K562 (cell line): ENCODE measurements at regions not wholly inside any gene's neighbourhood (a gene's known extent, or its start where the extent isn't known, plus 50 kb on each side); places are given as distances from the start of the nearest gene placed in this dataset.
A peak's percentile ranks its signal among the peaks of the same experiment; 100 is the strongest.

Source experiments
- ATAC-seq: fragments of 200-7000 bp; cut with Tn5 transposase; 3 replicates; pipeline ENCODE4 v1.9.1; 2020; ENCODE audit warnings: moderate library complexity
- BruUV-seq: library from RNA; stranded (reverse); fragments of 400-500 nt; replicated peaks from 2 replicates; lab custom pipeline; 2021; lab: Mats Ljungman, UMichigan
- CTCF ChIA-PET: fragments of 300-600 bp; formaldehyde crosslinking; extraction: SDS; loops from one replicate; lab custom pipeline; 2021; ENCODE audit warnings: low intra/inter-chr PET ratio; lab: Yijun Ruan, JAX
- POLR2A ChIA-PET: fragments of 300-600, 350-650 bp; sonication (Branson Sonifier 250); formaldehyde crosslinking; extraction: SDS; loops from one replicate; lab custom pipeline; 2021; ENCODE audit warnings: antibody characterized with exemption, inconsistent platforms; lab: Yijun Ruan, JAX
- DNase-seq, 4 experiments: peaks; one replicate each; pipeline versions ENCODE4 v3.0.0 to v3.0.0-alpha.2; 2011 to 2018; ENCODE audit warnings: low spot score in 3 of 4, mixed read lengths in 3 of 4; ENCODE audit errors: extremely low read depth in 1 of 4
- FAIRE-seq: peaks from 2 replicates; lab custom pipeline; 2011; peaks lifted over from hg19 to GRCh38; lab: Jason Lieb, UNC
- H2AFZ ChIP-seq: 2 replicates; pipeline ENCODE4 v1.6.0; 2011; ENCODE audit warnings: low read depth, low read length, control low read depth, inconsistent platforms
- H3K27ac ChIP-seq: fragments of 200-600 bp; 3 replicates; pipeline ENCODE4 v1.8.0; 2011; ENCODE audit warnings: low read depth, mild to moderate bottlenecking, control low read depth, inconsistent platforms, low read length, moderate library complexity, mixed read lengths; ENCODE audit errors: extremely low read depth
- H3K27me3 ChIP-seq, 2 experiments: fragments of 300-600 bp in 1 of 2; 2 replicates in 1 of 2; 3 replicates in 1 of 2; pipeline versions ENCODE4 v1.6.0 to v1.8.0; 2011; ENCODE audit warnings: inconsistent platforms in 2 of 2, low read length in 2 of 2, mild to moderate bottlenecking in 1 of 2, mixed read lengths in 1 of 2, moderate library complexity in 1 of 2; ENCODE audit not compliant: control insufficient read depth in 2 of 2, insufficient read depth in 2 of 2
- H3K36me3 ChIP-seq: fragments of 300-600 bp; 3 replicates; pipeline ENCODE4 v1.8.0; 2011; ENCODE audit warnings: mild to moderate bottlenecking, low read length, inconsistent platforms; ENCODE audit not compliant: control insufficient read depth, insufficient read depth
- H3K4me1 ChIP-seq, 2 experiments: fragments of 200-600 bp in 1 of 2; replicated peaks in 1 of 2; 2 replicates in 1 of 2; 3 replicates in 1 of 2; pipeline versions ENCODE4 v1.5.1 to v1.8.0; 2011; ENCODE audit warnings: inconsistent platforms in 2 of 2, low read length in 2 of 2, mild to moderate bottlenecking in 1 of 2, mixed read lengths in 1 of 2, moderate library complexity in 1 of 2; ENCODE audit not compliant: control insufficient read depth in 2 of 2, insufficient read depth in 2 of 2
- H3K4me2 ChIP-seq: 2 replicates; pipeline ENCODE4 v1.6.1; 2011; ENCODE audit warnings: low read length, control low read depth, inconsistent platforms, mixed read lengths; ENCODE audit not compliant: insufficient read depth
- H3K4me3 ChIP-seq: fragments of 200-600 bp; sonication (generic), shearing (Covaris generic); 2 replicates; pipeline ENCODE4 v1.5.1; 2016; ENCODE audit warnings: control low read depth, inconsistent platforms
- H3K79me2 ChIP-seq: fragments of 200-600 bp; 3 replicates; pipeline ENCODE4 v1.8.0; 2011; ENCODE audit warnings: low read length, inconsistent platforms; ENCODE audit not compliant: control insufficient read depth, insufficient read depth
- H3K9ac ChIP-seq, 2 experiments: 2 replicates each; pipeline versions ENCODE4 v1.6.0 to v1.6.1; 2011; ENCODE audit warnings: low read depth in 2 of 2, low read length in 2 of 2, control low read depth in 1 of 2, inconsistent platforms in 1 of 2, mild to moderate bottlenecking in 1 of 2, mixed read lengths in 1 of 2; ENCODE audit not compliant: insufficient read depth in 1 of 2
- H3K9me1 ChIP-seq: one replicate; pipeline ENCODE4 v1.6.0; 2011; ENCODE audit warnings: inconsistent platforms, mild to moderate bottlenecking, low read length, moderate library complexity; ENCODE audit not compliant: control insufficient read depth, insufficient read depth
- H3K9me3 ChIP-seq: replicated peaks from 2 replicates; pipeline ENCODE4 v1.5.1; 2011; ENCODE audit warnings: low read depth, low read length, inconsistent platforms; ENCODE audit not compliant: control insufficient read depth, insufficient read depth
- H4K20me1 ChIP-seq: replicated peaks from 2 replicates; pipeline ENCODE4 v1.6.1; 2011; ENCODE audit warnings: low read length, inconsistent platforms, mixed read lengths; ENCODE audit not compliant: control insufficient read depth, insufficient read depth
- BRF1 ChIP-seq: IDR thresholded peaks from 3 replicates; pipeline ENCODE4 v1.6.1; 2011; ENCODE audit warnings: borderline replicate concordance, mild to moderate bottlenecking; ENCODE audit not compliant: insufficient read length; ENCODE audit errors: extremely low read depth
- ZBTB17 ChIP-seq: fragments of 450-650 bp; formaldehyde crosslinking; IDR thresholded peaks from 2 replicates; pipeline ENCODE4 v1.4.0; 2020; ENCODE audit warnings: mild to moderate bottlenecking
- ZNF395 ChIP-seq: fragments of 200-800 bp; sonication (Bioruptor generic); IDR thresholded peaks from 2 replicates; pipeline ENCODE4 v1.6.1; 2017; ENCODE audit warnings: missing genetic modification characterization, missing compliant biosample characterization
- WGBS: fragments of 100-300 bp; shearing (Covaris generic); methylation state at CpG from one replicate; pipeline ENCODE4 v1.1.6; 2016; ENCODE audit warnings: low coverage, mixed read lengths; ENCODE audit not compliant: insufficient coverage; ENCODE audit errors: missing lambda C conversion rate; 5-methylcytosine and 5-hydroxymethylcytosine counted together
- in situ Hi-C: fragments of 300-500 bp; cut with MboI; formaldehyde crosslinking; loops from 4 replicates; pipeline ENCODE4 v1.15.0; 2018; ENCODE audit warnings: inconsistent platforms, mixed read lengths
- intact Hi-C: fragments of 100-400 bp; cut with micrococcal nuclease; formaldehyde crosslinking; loops from 2 replicates; pipeline ENCODE4 v1.14.2; 2022

GRCh38 chr16:86680661-86681030 is 102.3 kb downstream of the FOXL1 start:
- H4K20me1 ChIP-seq = no peaks in the 10 kb centered on the region
- CTCF ChIA-PET = no interaction called here
- H3K4me3 ChIP-seq = no peak overlapping the region
- intact Hi-C loops (no loop called here), in situ Hi-C loops (no loop called here)
- POLR2A ChIA-PET = interaction anchor here (0.6 kb wide), 1 partner anchor 12 kb away, joined by 3 read pairs; no protein-coding TSS in a partner anchor
- TF ChIP-seq ZBTB17 (CRISPR knock-in tag) (no peak), ZNF395 (CRISPR knock-in tag) (peak; percentile 15; the same call in 1 of the 2 replicates), BRF1 (no peak)
- H3K79me2 ChIP-seq = no peaks in the 10 kb centered on the region
- no peaks in the 10 kb centered on the region for H3K9me1 ChIP-seq
- no peak overlapping the region for H3K27ac ChIP-seq
- H3K36me3 ChIP-seq = no peaks in the 10 kb centered on the region
- no peak overlapping the region for H3K4me2 ChIP-seq
- WGBS = 0% methylated on average over 5 of the region's 8 CpGs
- H3K27me3 ChIP-seq = peaks cover 13 to 48% of the 10 kb centered on the region in 2 experiments; a peak in 3 of 5 replicates
- no peaks in the 10 kb centered on the region for H3K9me3 ChIP-seq
- FAIRE-seq (no peak), DNase-seq (no peak), ATAC-seq (no peak)
- H3K9ac ChIP-seq = no peak overlapping the region
- peaks cover 0 to 5% of the 10 kb centered on the region in 2 experiments; a peak in 1 of 5 replicates for H3K4me1 ChIP-seq
- H2AFZ ChIP-seq = no peak overlapping the region
- no TSS peak for BruUV-seq
